Body of pancreas (tissue), 4 donors: ENCODE measurements at regions not wholly inside any gene's neighbourhood (a gene's known extent, or its start where the extent isn't known, plus 50 kb on each side); places are given as distances from the start of the nearest gene placed in this dataset.

Experiments used
- CTCF ChIP-seq, 7 experiments: fragments of 450-650 bp in 4 of 7; fragments of 200-600 bp in 3 of 7; sonication (generic) in 3 of 7; IDR thresholded peaks; one replicate each; pipeline ENCODE4 v1.5.1; 2016 to 2019; ENCODE audit warnings: antibody characterized with exemption in 7 of 7
- POLR2A ChIP-seq, 3 donors: fragments of 450-650 bp; IDR thresholded peaks; one replicate each; pipeline ENCODE4 v1.6.1; 2016; ENCODE audit warnings: antibody characterized with exemption in 3 of 3, mild to moderate bottlenecking in 2 of 3

DNA sequence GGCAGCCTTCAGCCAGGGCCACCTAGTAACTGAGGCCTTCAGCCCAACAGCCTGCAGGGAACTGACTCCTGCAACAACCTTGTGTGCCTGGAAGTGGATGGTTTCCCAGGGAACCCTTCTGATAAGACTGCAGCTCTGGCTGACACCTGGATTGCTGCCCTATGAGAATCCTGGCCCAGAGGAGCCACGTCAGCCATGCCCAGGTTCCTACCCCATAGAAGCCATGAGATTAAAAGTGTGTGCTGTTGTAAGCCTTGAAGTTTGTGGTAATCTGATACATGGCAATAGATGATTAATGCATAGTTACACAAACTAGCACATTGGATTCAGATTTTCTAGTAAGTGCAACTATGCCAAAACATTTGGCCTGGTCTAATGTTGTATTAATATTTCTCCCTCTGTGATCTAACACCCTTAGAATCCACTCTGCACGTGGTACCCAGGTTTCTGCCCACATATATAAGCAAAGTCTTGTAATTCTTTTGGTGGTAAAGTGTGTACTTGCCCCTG is 64.8 kb upstream of the BEGAIN start:
- TF ChIP-seq CTCF (IDR thresholded peaks at IDR 0.05), result no peak
- peak in 2 of 3 donors; percentile 37 to 53 for TF ChIP-seq POLR2A (IDR thresholded peaks at IDR 0.05)
